Astrocyte of the hippocampus (primary cell): ENCODE measurements at regions not wholly inside any gene's neighbourhood (a gene's known extent, or its start where the extent isn't known, plus 50 kb on each side); places are given as distances from the start of the nearest gene placed in this dataset.

Experiments used
- DNase-seq: peaks from one replicate; pipeline ENCODE4 v3.0.0; 2011; ENCODE audit warnings: low read depth, low spot score

DNA sequence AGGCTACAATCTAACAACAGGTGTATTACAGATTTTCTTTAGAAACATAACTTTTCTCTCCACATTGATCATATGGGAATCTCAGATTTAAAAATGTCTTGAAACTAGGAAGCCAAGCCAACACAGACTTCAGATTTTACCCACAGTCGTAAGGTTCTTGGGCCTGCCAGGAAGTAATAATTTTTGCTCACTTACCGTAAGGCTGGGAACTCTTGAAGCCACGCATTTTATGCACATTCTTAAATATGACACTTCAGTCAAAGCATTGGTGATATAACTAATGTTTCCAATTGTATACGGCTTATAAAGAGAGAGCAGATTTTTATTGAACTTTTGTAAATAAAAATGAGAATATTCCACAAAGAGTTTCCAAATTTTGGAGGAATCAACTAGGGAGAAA lies 328.9 kb upstream of the TRPC7 start:
- DNase-seq, result no peak

GRCh38 chr5:136689552-136689951 lies 324.2 kb upstream of the TRPC7 start:
- DNase-seq, result no peak

GRCh38 chr5:136686192-136686872 lies 321.0 kb upstream of the TRPC7 start:
- peak; percentile 34 for DNase-seq

DNA sequence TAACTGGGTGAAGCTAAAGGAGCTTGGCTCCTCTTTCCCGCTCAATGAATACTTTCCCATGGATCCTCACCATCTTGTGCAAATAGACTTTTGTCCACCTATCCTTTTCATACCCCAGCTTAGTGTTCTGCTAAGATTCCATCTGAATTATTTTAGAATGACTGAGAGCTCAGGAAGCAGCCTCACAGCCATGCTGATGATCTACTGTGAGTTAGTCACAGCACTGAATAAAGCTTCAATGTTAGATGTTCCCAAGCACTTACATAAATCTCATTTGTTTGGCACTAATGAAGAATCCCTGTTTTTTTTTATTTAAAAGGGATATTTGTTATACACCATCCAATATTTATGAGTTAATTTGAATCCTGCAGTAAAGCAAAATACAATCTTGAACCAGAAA lies 317.6 kb upstream of the TRPC7 start:
- DNase-seq, result no peak

DNA sequence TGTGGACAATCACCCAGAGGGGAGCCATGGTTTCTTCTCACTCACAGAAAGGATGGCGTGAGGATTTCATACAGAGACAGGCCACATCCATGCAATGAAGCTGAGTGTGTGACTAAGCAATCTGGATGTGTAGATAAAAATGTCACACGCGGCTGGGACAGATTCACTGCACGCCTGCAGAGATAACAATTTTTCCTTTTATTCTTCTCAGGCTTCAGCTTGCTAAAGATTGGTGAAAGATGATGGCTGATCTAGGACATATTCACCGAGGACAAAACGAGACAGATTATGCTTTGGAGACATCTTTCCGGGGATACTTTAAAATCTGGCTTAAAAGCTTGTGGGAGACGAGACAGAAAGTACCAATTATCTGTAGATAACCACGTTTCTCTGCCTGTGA lies 313.9 kb upstream of the TRPC7 start:
- DNase-seq, result no peak

GRCh38 chr5:136677217-136677616 lies 311.9 kb upstream of the TRPC7 start:
- no peak for DNase-seq

DNA sequence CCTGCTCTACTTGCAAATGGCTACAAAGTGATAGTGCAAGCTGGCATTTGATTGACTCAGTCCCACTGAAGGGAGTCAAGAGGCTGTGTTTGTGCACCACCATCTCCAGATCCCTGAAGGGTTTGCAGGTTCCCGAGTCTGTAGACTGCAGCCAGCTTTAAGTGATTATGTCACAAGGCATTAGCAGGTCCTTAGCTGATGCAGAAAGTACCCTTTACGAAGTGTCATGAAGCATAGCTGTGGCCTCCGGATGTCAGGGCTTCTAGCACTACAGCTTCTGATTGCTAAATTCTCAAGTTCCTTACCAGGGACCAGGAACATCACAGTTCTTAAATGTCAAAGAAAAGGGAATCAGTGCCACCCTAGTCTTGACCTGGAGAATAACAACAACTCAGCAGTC lies 311.3 kb upstream of the TRPC7 start:
- DNase-seq, result no peak

DNA sequence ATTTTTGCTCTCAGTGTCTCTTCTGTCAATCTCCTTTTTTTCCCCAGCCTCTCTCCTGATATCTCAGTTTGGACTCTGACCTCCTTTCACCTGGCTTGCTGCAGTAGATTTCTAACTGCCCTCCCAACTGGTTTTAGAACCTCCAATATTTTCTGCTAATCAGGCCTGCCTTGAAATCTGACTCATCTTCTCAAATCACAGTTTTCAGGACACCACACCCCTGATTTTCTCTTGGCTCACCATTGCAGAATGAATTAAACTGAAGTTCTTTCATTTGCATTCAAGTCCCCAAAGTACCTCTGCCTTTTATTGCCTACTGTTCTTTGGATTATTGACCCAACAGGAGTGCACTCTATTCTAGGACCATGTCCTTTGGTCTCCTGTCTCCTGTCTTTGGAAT lies 310.4 kb upstream of the TRPC7 start:
- no peak for DNase-seq

- DNase-seq, result no peak
Observed at GRCh38 chr5:136674178-136674577, 308.8 kb upstream of the TRPC7 start.

- no peak for DNase-seq
Observed at GRCh38 chr5:136667789-136668188, 302.4 kb upstream of the TRPC7 start.

DNA sequence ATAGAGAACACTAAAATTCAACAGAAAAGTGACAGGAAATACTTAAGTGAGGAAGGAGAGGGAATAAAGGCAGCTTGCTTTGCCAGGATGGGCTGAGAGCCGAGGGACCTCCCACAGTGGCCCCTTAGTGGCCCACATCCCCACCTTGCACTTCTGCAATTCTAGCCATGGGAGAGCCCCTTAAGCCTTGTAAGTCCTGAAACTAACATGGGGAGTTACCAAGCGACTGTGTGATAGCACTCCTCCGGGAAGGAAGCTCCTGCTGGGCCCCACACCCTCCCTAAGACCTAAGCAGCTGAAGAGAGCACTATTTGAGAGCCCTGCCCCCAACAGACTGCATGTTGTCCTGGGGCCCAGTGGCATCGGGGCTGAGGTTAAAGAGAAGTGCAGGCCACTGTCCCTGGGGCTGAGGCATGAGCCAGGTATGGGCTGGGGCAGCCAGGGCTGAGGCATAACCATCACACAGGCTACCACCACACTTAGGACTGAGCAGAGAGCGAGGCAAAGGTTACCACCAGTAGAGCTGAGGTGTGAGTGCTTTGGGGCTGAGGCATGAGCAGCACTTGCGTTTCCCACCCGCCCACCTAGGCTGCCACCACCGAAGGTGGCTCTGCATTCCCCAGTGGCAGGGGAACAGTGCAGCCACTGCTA lies 301.8 kb upstream of the TRPC7 start:
- DNase-seq, result no peak

- DNase-seq, result no peak
Observed at GRCh38 chr5:136665331-136665730, 300.0 kb upstream of the TRPC7 start.

DNA sequence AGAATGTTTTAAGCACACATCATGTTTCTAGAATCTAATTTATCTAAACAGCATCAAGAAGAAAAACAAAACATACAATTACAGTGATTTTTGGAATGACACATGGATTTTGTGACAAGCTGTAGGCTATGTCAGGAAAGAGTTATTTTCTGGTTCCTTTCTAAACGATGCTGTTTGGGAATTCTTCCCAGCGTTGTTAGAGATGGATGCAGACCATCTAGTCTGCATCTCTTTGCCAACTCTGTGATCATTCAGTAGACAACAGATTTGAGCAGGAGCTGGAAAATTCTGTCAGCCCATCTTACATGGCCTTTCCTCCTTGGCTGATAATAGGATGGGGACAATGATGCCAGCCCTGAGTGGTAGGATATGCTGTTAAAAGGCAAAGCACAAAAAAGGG lies 295.7 kb upstream of the TRPC7 start:
- DNase-seq, result no peak

- peak; percentile 10 for DNase-seq
Observed at GRCh38 chr5:136656811-136657210, 291.5 kb upstream of the TRPC7 start.

- DNase-seq, result peak; percentile 10
Observed at GRCh38 chr5:136655468-136655867, 290.1 kb upstream of the TRPC7 start.

GRCh38 chr5:136646915-136647314 lies 281.6 kb upstream of the TRPC7 start:
- no peak for DNase-seq

- DNase-seq, result no peak
Observed at GRCh38 chr5:136642976-136643375, 277.6 kb upstream of the TRPC7 start.

GRCh38 chr5:136639616-136640015 lies 274.3 kb upstream of the TRPC7 start:
- DNase-seq, result no peak

GRCh38 chr5:136638084-136638483 lies 272.7 kb upstream of the TRPC7 start:
- DNase-seq, result no peak

GRCh38 chr5:136636001-136636400 lies 270.7 kb upstream of the TRPC7 start:
- no peak for DNase-seq

DNA sequence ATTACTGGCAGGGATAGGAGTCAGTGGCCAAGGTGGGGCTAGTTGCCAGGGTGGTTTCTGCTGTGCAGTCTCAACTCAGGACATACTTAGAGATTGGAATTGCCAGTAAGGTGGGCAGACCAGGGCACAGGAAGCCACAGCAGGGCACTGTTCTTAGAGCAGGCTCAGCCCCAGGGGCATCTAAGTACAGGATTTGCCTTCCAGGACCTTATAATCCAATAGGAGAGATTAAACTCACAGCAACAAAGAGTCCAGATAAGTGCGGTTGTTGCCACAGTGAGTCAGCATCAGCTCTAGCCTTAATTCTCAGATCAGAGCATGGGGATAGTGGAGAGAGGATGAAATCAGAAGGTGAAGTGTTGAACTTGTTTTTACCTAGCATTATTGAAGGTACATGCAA lies 265.8 kb upstream of the TRPC7 start:
- DNase-seq, result peak; percentile 21

DNA sequence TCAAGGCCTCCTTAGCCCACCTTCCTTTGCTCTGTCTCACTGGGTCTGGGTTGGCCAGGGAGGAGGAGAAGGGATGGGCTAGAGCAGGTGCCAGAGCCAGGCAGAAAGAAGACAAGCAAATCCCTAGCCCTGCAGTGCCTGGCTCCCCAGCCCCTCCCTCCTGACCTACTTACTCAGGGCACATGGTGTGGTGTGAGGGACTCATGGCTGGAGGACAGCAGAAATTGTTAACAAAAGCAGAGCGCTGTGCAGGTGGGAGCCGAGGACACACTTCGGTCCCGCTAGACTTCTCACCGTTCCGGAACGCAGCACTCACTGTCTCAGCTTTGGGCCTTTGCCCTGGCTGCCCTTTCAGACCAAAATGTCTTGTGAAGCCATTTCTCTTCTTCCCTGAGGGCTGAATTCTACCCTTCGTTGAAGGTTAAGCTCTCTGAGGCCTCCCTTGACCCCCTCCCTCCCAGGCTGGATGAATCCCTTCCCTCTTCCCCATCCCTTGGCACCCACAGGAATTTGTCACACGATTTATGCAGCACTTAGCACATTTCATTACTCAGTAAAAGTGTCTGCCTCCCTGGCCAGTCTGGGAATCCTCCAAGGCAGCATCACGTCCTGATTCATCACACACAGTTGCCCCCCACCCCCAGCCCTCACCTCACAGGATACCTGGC lies 263.9 kb upstream of the TRPC7 start:
- DNase-seq, result no peak

- DNase-seq, result no peak
Observed at GRCh38 chr5:136626531-136626930, 261.2 kb upstream of the TRPC7 start.
